GM23248 (cell line): ENCODE measurements at regions not wholly inside any gene's neighbourhood (a gene's known extent, or its start where the extent isn't known, plus 50 kb on each side); places are given as distances from the start of the nearest gene placed in this dataset.
"Not testable (repeated sequence)": the region's sequence is repeated elsewhere in the genome, so short reads cannot be mapped to it uniquely, and the experiment has no call there.

Experiments
- DNase-seq: peaks from one replicate; pipeline ENCODE4 v3.0.0-alpha.2; 2015
- H2AFZ ChIP-seq: fragments of 200-600 bp; sonication (generic); 2 replicates; pipeline ENCODE4 v1.6.1; 2016; ENCODE audit warnings: antibody characterized with exemption
- H3F3A ChIP-seq: fragments of 200-600 bp; sonication (generic); 2 replicates; pipeline ENCODE4 v1.6.1; 2016; ENCODE audit warnings: mild to moderate bottlenecking, antibody characterized with exemption, mixed run types; ENCODE audit not compliant: insufficient read depth
- H3K27ac ChIP-seq: fragments of 200-600 bp; sonication (generic); 2 replicates; pipeline ENCODE4 v1.5.1; 2016; ENCODE audit warnings: mild to moderate bottlenecking
- H3K27me3 ChIP-seq: fragments of 200-600 bp; sonication (generic); replicated peaks from 2 replicates; pipeline ENCODE4 v1.6.1; 2016; ENCODE audit warnings: mild to moderate bottlenecking; ENCODE audit not compliant: insufficient read depth
- H3K36me3 ChIP-seq: fragments of 200-600 bp; sonication (generic); 2 replicates; pipeline ENCODE4 v1.6.1; 2016; ENCODE audit warnings: low read depth, mild to moderate bottlenecking
- H3K4me1 ChIP-seq: fragments of 200-600 bp; sonication (generic); 2 replicates; pipeline ENCODE4 v1.6.1; 2016; ENCODE audit warnings: mild to moderate bottlenecking; ENCODE audit not compliant: insufficient read depth
- H3K4me2 ChIP-seq: fragments of 200-600 bp; sonication (generic); one replicate; pipeline ENCODE4 v1.6.1; 2016; ENCODE audit warnings: mild to moderate bottlenecking; ENCODE audit not compliant: unreplicated experiment
- H3K4me3 ChIP-seq: fragments of 200-600 bp; sonication (generic); 2 replicates; pipeline ENCODE4 v1.5.1; 2016; ENCODE audit warnings: mild to moderate bottlenecking
- H3K79me2 ChIP-seq: fragments of 200-600 bp; sonication (generic); 2 replicates; pipeline ENCODE4 v1.6.1; 2016; ENCODE audit warnings: mild to moderate bottlenecking; ENCODE audit not compliant: insufficient read depth
- H3K9ac ChIP-seq: fragments of 200-600 bp; sonication (generic); 2 replicates; pipeline ENCODE4 v1.6.1; 2016; ENCODE audit warnings: mild to moderate bottlenecking
- H3K9me2 ChIP-seq: fragments of 200-600 bp; sonication (generic); 2 replicates; pipeline ENCODE4 v1.6.1; 2016; ENCODE audit warnings: mixed run types, mild to moderate bottlenecking, moderate library complexity; ENCODE audit not compliant: insufficient read depth
- H3K9me3 ChIP-seq: fragments of 200-600 bp; sonication (generic); one replicate; pipeline ENCODE4 v1.6.1; 2017; ENCODE audit warnings: low read depth
- H4K20me1 ChIP-seq: fragments of 200-600 bp; sonication (generic); 2 replicates; pipeline ENCODE4 v1.6.0; 2016; ENCODE audit not compliant: insufficient read depth
- WGBS, 2 experiments: methylation state at CpG; one replicate each; pipeline ENCODE4 v1.1.6; 2015 to 2017; ENCODE audit warnings: low lambda C conversion rate in 2 of 2, low coverage in 1 of 2; ENCODE audit errors: missing lambda C conversion rate in 2 of 2; 5-methylcytosine and 5-hydroxymethylcytosine counted together
- in situ Hi-C: fragments of 300-500 bp; cut with MboI; formaldehyde crosslinking; loops from 2 replicates; pipeline ENCODE4 v1.15.0; 2020

GRCh38 chr1:120640261-120641013 lies 83.3 kb upstream of the NBPF26 start:
- H3K27ac ChIP-seq, in situ Hi-C loops, H3K9me3 ChIP-seq, H3K79me2 ChIP-seq, DNase-seq, H3K27me3 ChIP-seq, H3K9ac ChIP-seq, H4K20me1 ChIP-seq, H3K9me2 ChIP-seq, H3K36me3 ChIP-seq, H2AFZ ChIP-seq, H3K4me2 ChIP-seq, H3K4me1 ChIP-seq, H3F3A ChIP-seq, H3K4me3 ChIP-seq: not testable (repeated sequence)
- WGBS, 2 experiments: no CpG with 5 or more reads among the region's 4 CpGs

GRCh38 chr1:120641014-120641302 lies 82.8 kb upstream of the NBPF26 start:
- DNase-seq, H3K27ac ChIP-seq, H3F3A ChIP-seq, H3K27me3 ChIP-seq, H3K79me2 ChIP-seq, H3K4me1 ChIP-seq, H3K9ac ChIP-seq, H3K4me3 ChIP-seq, in situ Hi-C loops, H3K36me3 ChIP-seq, H2AFZ ChIP-seq, H3K4me2 ChIP-seq, H4K20me1 ChIP-seq, H3K9me2 ChIP-seq, H3K9me3 ChIP-seq: not testable (repeated sequence)
- no CpG with 5 or more reads among the region's 3 CpGs for WGBS, 2 experiments

GRCh38 chr1:120647182-120647581 lies 76.6 kb upstream of the NBPF26 start:
- H3K4me3 ChIP-seq, H3K9ac ChIP-seq, H3K36me3 ChIP-seq, H3K9me2 ChIP-seq, DNase-seq, H2AFZ ChIP-seq, H3K27ac ChIP-seq, H3K4me2 ChIP-seq, H4K20me1 ChIP-seq, H3K27me3 ChIP-seq, in situ Hi-C loops, H3K79me2 ChIP-seq, H3K9me3 ChIP-seq, H3K4me1 ChIP-seq, H3F3A ChIP-seq: not testable (repeated sequence)
- WGBS, 2 experiments: no CpG with 5 or more reads among the region's 2 CpGs

- H3K27me3 ChIP-seq, H3K36me3 ChIP-seq, H3K4me2 ChIP-seq, DNase-seq, H3K9me2 ChIP-seq, H4K20me1 ChIP-seq, H3K4me1 ChIP-seq, H3F3A ChIP-seq, in situ Hi-C loops, H3K79me2 ChIP-seq, H3K9me3 ChIP-seq, H3K9ac ChIP-seq, H3K27ac ChIP-seq, H2AFZ ChIP-seq, H3K4me3 ChIP-seq: not testable (repeated sequence)
- WGBS, 2 experiments: no CpG with 5 or more reads among the region's 7 CpGs
These were observed 74.7 kb upstream of the NBPF26 start for GRCh38 chr1:120648915-120649623.

- H4K20me1 ChIP-seq, H3K9me3 ChIP-seq, H3F3A ChIP-seq, in situ Hi-C loops, H3K36me3 ChIP-seq, DNase-seq, H3K27me3 ChIP-seq, H3K27ac ChIP-seq, H3K79me2 ChIP-seq, H2AFZ ChIP-seq, H3K9me2 ChIP-seq, H3K4me2 ChIP-seq, H3K9ac ChIP-seq, H3K4me3 ChIP-seq, H3K4me1 ChIP-seq: not testable (repeated sequence)
- no CpG with 5 or more reads among the region's 2 CpGs for WGBS, 2 experiments
These were observed 74.0 kb upstream of the NBPF26 start for GRCh38 chr1:120649730-120650129.

GRCh38 chr1:120654114-120654513 lies 69.6 kb upstream of the NBPF26 start:
- H3K27ac ChIP-seq, H3K36me3 ChIP-seq, H3K9ac ChIP-seq, H3K27me3 ChIP-seq, H3K4me3 ChIP-seq, H3K4me1 ChIP-seq, H2AFZ ChIP-seq, in situ Hi-C loops, H3K9me3 ChIP-seq, H3K9me2 ChIP-seq, H4K20me1 ChIP-seq, H3K4me2 ChIP-seq, DNase-seq, H3F3A ChIP-seq, H3K79me2 ChIP-seq: not testable (repeated sequence)
- 0% methylated on average over 1 of the region's 6 CpGs for WGBS, 2 experiments

- in situ Hi-C loops, H3K27me3 ChIP-seq: not testable (repeated sequence)
- no CpG with 5 or more reads among the region's 8 CpGs for WGBS, 2 experiments
These were observed 68.4 kb upstream of the NBPF26 start for GRCh38 chr1:120655394-120655793.

More at GRCh38 chr1:120655394-120655793, 68.4 kb upstream of the NBPF26 start:
- not testable (repeated sequence) for H3K9me2 ChIP-seq, H3K79me2 ChIP-seq, H3K9ac ChIP-seq, H3F3A ChIP-seq, H3K9me3 ChIP-seq, H3K27ac ChIP-seq, H3K36me3 ChIP-seq, H3K4me1 ChIP-seq, H3K4me3 ChIP-seq, DNase-seq, H3K4me2 ChIP-seq, H2AFZ ChIP-seq, H4K20me1 ChIP-seq
